ENCODE measurements at regions not wholly inside any gene's neighbourhood (a gene's known extent, or its start where the extent isn't known, plus 50 kb on each side); places are given as distances from the start of the nearest gene placed in this dataset.
"Not testable (repeated sequence)": the region's sequence is repeated elsewhere in the genome, so short reads cannot be mapped to it uniquely, and the experiment has no call there.

- no peak for DNase-seq (ENCODE audit: low read depth, low spot score)
Observed at GRCh38 chr5:142405814-142406395, 81.1 kb upstream of the SPRY4 start.

- DNase-seq (ENCODE audit: low read depth, low spot score): no peak
Observed at GRCh38 chr5:142405023-142405422, 80.2 kb upstream of the SPRY4 start.

- DNase-seq (ENCODE audit: low read depth, low spot score): no peak
Observed at GRCh38 chr5:142404046-142404477, 79.2 kb upstream of the SPRY4 start.

- DNase-seq (ENCODE audit: low read depth, low spot score): no peak
Observed at GRCh38 chr5:142403583-142403982, 78.8 kb upstream of the SPRY4 start.

- no peak for DNase-seq (ENCODE audit: low read depth, low spot score)
Observed at GRCh38 chr5:142402752-142403318, 78.0 kb upstream of the SPRY4 start.

GRCh38 chr5:142400415-142400814, 75.6 kb upstream of the SPRY4 start:
- DNase-seq (ENCODE audit: low read depth, low spot score): no peak

GRCh38 chr5:142399891-142400290, 75.1 kb upstream of the SPRY4 start:
- DNase-seq (ENCODE audit: low read depth, low spot score): no peak

GRCh38 chr5:142398730-142399055, 73.9 kb upstream of the SPRY4 start:
- DNase-seq (ENCODE audit: low read depth, low spot score): no peak

GRCh38 chr5:142398011-142398729, 73.3 kb upstream of the SPRY4 start:
- not testable (repeated sequence) for DNase-seq (ENCODE audit: low read depth, low spot score)

GRCh38 chr5:142397178-142397577, 72.4 kb upstream of the SPRY4 start:
- DNase-seq (ENCODE audit: low read depth, low spot score): no peak

GRCh38 chr5:142396436-142397038, 71.7 kb upstream of the SPRY4 start:
- DNase-seq (ENCODE audit: low read depth, low spot score): no peak

GRCh38 chr5:142395334-142395733, 70.5 kb upstream of the SPRY4 start:
- no peak for DNase-seq (ENCODE audit: low read depth, low spot score)

GRCh38 chr5:142391058-142391845, 66.4 kb upstream of the SPRY4 start:
- no peak for DNase-seq (ENCODE audit: low read depth, low spot score)

- DNase-seq (ENCODE audit: low read depth, low spot score): peak; percentile 7
Observed at GRCh38 chr5:142390334-142390733, 65.5 kb upstream of the SPRY4 start.

- no peak for DNase-seq (ENCODE audit: low read depth, low spot score)
Observed at GRCh38 chr5:142388696-142389095, 63.9 kb upstream of the SPRY4 start.

GRCh38 chr5:142387024-142387682, 62.3 kb upstream of the SPRY4 start:
- no peak for DNase-seq (ENCODE audit: low read depth, low spot score)

- peak; percentile 11 for DNase-seq (ENCODE audit: low read depth, low spot score)
Observed at GRCh38 chr5:142386137-142387023, 61.6 kb upstream of the SPRY4 start.

GRCh38 chr5:142385194-142385593, 60.4 kb upstream of the SPRY4 start:
- DNase-seq (ENCODE audit: low read depth, low spot score): peak; percentile 46

GRCh38 chr5:142384014-142384413, 59.2 kb upstream of the SPRY4 start:
- no peak for DNase-seq (ENCODE audit: low read depth, low spot score)

- DNase-seq (ENCODE audit: low read depth, low spot score): no peak
Observed at GRCh38 chr5:142382186-142382585, 57.4 kb upstream of the SPRY4 start.
